NOMO-1 (cell line): ENCODE measurements at regions not wholly inside any gene's neighbourhood (a gene's known extent, or its start where the extent isn't known, plus 50 kb on each side); places are given as distances from the start of the nearest gene placed in this dataset.

Experiments
- DNase-seq, 2 experiments: peaks; one replicate each; lab custom pipeline; 2025; ENCODE audit not compliant: unreplicated experiment in 2 of 2; lab: John Stamatoyannopoulos, UW

DNA sequence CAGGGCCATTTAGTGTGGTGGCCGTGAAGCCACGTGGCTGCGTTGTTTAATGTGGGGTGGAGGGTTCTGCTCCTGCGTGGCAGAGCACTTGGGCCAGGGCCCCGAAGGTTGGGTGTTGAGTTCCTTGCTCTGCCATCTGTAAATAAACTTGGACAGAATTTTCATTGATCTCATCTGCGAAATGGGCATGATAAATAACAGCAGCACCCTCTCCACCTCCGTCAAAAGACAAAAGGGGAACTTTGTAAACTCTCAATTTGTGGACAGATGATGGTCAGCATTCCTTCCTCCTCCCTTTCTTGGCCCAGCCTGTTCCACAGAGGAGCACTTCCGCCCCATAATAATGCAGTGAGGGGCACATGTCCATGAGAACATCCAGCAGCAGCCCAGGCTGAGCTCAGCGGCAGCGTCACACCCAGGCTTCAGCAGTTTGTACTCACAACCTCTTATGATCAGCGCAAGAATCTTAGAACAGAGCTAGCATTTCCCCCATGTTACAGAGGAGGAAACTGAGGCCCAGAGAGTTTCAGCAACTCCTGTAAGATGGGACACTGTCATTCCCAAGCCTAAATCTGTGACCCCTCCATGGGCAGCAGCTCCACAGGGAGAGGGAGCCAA, 874.5 kb downstream of the BRD1 start:
- DNase-seq = no peak

DNA sequence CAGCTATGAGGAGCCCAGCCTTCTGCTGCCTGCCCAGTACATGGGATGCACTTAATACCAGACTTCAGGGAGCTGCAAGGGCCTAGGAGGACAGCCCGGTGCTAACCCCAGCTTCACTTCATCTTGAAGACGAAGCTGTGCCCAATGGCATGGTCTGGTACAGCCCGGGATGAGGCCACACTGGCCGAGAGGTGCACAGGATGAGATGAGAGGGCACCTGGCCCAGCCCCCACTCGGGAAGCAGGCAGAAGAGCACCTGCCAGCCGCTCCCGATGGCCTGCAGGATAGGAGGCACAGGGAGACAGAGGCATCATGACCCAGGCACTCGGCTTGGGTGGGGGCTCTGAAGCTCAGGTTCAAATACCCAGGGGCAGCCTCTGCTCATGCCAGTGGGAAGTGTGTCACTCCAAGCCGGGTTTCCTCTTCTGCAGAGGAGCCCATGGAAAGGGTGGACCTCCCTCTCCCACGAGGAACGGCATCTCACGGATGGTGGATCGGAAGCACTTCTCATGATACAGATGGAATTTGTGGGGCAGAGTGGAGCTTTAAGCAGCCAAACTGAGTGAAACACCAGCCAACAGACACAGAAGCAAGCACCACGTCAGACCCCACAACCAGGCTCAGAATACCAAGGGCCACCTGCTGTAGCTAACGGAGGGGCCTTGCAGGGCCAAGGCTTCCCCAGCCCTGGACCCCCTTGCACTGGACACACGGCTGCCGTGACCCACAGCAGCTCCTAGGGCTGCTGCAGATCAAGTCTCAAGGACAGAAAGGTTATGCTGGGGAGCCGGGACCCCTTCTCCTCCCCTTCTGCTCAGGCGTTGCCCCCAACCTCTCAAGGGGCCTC, 875.2 kb downstream of the BRD1 start:
- DNase-seq = no peak

DNA sequence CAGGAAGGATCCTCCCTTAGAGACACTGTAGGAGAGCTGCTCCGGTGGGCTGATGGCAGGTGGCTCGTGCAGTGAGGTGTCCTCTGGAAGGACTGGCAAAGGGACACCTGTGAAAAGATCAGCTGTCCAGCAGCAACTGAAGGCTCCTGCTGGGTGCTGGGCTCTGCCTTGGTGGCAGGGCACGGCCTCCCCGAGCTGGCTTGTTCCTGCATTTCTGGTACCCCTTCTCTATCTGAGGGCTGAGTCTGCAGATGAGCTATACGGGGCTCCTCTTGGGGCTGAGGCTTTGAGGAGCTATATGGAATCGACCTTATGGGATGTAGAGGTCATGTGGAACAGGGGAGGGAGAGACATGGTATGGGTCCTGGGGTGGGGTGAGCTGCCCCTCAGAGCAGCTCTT, 875.8 kb downstream of the BRD1 start:
- DNase-seq = no peak

DNA sequence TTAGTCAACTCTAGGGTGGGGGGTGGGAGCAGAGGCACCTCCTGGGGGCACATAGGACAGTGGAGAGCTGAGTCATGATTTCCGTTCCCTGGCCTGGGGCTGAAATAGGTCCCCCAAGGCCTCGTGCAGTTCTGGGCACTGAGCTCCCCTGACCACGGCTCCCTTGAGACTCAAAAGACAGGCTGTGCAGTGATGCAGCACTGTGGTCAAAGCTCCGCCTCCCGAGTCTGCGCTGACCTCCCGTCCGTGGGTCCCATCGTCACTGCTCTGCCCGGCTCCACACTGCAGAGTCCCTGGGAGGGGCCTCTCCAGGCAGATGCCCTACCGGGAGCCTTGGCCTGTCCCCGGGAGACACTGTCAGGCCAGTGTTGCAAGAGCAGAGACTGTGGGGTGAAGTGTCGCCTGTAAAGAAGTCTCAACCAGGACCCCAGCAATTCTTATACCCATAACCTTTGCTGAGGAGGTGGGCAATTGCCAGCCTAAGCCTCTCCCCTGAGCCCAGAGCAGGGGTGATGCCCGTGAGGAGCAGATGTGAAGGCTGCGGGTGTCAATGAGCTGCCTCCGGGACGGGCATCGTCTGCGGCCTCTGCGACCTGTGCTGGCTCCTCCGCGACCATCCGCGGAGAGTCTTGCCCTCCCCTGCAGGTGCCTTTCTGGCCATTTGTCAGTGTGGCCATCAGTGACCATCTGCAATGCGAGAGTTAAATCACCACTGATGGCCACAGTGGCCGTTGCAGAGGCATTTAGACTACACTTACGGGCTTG, 877.3 kb downstream of the BRD1 start:
- DNase-seq = no peak

DNA sequence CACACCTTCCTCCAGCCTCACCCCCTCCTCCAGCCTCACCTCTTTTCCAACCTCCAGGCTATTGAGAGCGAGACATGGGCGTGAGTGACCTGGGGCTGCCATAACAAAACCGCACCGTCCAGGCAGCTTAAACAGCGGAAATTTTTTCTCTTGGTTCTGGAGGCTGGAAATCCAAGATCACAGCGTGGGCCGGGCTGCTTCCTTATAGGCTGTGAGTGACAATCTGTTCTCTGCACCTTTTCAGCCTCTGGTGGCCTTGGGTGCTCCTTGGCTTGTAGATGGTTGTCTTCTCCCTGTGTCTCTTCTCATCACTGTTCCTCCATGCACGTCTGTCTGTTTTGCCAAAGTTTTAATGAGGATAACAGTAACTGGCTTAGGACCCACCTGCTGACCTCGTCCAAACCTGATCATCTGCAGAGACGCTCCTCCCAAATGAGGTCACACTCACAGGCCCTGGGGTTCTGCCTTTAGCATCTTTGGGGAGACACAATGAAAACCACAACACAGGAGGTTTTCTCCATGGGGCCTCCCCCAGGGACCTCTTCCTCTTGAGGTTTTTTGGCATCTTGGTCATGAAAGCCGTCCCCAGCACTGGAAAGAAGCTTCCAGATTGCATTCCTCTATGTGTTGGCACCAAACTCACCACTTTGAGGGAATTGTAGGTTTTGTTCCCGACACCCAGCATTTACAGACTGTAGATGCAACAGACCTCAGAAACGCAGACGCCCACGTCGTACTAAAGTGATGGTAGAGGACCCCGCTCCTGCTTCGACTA, 878.1 kb downstream of the BRD1 start:
- no peak for DNase-seq

DNA sequence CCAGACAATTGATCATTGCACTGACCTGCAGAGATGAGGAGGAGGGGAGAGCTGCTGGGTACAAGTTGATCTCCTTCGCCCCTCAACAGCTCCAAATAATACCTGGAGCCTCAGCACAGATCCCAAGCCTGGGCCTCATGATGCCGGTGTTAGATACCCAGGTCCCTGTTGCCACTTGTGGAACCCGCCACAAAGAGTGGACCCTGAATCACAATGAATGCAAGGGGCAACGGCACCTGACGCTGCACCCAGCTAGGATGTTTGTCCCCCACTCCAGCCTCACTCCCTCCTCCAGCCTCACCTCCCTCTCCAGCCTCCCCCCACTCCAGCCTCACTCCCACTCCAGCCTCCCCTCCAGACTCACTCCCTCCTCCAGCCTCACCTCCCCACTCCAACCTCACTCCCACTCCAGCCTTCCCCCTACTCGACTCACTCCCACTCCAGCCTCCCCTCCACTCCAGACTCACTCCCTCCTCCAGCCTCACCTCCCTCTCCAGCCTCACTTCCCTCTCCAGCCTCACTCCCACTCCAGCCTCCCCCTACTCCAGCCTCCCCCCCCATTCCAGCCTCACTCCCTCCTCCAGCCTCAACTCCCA, 879.0 kb downstream of the BRD1 start:
- DNase-seq = no peak

DNA sequence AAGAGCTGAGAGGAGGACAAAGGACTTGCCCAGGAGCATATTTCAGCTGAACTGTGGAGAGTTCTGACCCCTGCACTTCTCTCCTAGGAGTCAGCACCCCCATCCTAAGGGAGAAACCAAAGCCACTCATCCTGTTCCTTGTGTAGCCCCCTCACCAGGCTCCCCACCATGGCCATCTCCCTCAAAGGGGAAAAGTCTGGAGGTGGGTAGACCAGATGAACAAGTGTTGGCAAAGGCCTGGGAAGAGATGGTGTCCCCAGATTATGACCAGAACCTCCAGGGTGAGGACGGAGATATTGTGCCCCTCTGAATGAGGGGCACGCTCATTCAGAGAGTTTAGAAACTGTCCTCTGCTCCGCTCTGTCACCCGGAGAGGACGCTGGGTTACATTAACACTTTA, 880.0 kb downstream of the BRD1 start:
- no peak for DNase-seq

DNA sequence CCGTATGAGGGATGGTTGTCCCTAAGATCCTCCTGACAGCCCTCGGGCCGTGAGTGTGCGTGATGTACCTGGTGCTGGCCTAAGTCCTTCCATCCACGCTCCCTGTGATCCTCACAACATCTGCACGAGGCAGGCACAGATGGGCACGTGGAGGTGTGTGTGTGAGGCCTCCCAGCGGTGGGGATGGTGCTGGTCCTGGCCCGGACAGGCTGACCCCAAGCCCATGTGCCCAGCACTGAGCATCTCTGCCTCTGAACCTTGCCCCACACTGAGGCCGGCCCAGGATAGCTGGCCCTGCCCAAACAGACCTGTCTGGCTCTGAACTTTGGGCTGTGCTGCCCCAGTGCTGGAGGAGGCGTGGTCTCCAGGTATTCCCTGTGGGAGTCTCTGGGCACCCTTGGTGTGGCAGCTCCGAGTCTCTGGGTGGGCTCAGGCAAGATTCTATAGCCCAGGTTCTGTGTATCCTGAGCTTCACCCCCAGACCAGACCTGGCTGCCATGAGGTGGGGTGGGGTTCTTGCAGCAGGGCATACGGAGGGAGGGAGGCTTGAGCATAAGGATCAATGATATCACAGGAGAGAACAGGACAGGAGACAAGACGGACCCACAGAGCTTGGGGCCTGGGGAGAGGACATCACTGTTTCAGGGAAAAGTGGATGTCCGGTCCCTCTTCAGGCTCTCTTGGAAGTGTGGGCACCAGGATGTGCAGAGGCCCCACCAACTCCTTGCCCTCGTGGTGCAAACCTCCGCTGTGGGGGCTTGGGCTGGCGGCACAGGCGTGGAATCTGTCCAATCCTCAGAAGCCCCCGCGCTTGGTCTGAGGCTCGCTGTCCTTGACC, 881.8 kb downstream of the BRD1 start:
- DNase-seq = no peak

DNA sequence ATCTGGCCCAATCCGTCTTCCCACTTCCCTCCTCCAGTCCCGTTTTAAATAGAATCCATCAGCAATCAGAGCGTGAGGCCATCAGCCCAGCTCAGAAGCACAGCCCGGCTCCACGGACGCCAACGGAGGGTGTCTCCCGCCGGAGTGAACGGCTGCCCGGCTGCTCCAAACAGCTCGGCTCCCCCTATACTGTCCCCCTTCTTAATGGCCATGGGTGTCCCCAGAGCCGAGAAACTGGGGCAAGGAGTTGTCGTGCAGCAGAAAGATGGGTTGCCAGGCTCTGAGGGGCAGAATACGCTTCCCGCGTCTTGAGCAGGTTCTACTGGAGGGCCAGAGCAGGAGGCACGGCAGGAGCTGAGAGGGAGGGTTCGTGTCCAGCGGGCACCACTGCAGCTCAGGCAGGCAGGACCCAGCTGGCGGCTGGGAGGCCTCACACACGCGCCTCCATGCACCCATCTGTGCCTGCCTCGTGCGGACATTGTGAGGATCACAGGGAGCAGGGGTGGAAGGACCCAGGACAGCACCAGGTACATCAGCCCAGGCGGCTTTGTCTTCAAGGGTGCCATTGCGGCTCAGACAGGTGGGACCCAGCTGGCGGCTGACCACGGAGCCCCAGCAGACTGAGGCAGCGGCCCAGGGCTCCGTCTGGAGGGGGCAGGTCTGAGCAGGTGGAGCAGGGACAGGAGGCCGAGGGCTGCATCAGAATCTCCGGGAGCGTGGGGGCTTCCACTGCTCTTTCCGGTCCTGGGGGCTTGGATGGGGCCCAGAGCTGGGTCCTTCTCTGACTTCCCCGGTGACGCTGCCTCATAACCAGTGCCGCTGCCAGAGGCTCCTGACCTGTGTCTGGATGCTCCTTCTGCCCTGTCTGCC, 882.7 kb downstream of the BRD1 start:
- DNase-seq = no peak

DNA sequence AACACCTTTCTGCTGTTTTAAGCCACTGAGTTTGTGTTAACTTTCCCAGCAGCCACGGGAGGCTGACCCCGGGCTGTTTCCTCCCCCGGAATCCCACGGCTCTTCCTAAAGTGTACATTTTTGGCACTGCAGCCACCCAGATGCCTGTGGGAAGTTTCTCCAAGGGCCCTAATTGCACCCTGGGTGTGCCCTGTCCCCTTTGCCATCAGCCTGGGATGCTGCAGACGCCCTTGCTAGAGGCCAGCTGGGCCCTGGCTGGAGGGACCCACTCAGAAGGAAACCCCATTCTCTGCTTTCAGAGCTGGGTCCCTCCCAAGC, 883.3 kb downstream of the BRD1 start:
- DNase-seq = no peak

DNA sequence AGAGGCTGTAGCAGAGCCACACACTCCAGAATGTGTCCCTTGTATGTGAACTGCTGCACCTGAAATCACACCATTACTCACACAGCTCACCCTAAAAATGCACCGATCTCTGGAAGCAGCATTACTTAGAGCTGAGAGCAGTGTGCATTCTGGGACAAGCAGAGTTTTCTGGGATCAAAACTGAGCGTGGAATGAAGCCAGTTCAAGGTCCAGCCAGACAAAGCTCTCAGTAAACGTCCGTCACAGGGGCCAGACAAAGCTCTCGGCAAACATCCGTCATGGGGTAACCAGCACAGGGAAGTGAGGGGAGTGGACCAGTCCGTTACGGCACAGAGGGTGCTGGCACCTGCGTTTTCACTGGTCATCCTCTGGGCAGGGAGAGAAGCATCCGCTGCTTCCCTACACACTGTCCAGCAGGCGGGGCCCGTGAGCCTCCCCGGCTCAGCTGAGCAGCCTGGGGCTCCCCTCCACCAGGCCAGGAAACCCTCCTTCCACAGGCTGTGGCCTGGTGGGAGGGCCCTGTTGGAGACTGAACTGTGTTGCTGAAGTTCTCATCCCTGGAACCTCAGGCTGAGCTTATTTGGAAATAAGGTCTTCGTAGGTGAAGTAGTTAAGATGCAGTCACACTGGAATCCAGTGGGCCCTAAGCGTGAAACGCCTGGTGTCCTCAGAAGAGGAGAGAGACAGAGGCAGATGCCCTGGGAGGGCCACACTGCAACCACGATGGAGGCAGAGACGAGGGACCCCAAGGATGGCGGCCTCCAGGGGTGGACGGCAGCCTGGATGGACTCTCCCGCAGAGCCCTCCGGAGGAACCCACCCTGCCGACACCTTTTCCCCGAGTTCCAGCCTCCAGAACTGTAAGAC, 883.9 kb downstream of the BRD1 start:
- DNase-seq = no peak

DNA sequence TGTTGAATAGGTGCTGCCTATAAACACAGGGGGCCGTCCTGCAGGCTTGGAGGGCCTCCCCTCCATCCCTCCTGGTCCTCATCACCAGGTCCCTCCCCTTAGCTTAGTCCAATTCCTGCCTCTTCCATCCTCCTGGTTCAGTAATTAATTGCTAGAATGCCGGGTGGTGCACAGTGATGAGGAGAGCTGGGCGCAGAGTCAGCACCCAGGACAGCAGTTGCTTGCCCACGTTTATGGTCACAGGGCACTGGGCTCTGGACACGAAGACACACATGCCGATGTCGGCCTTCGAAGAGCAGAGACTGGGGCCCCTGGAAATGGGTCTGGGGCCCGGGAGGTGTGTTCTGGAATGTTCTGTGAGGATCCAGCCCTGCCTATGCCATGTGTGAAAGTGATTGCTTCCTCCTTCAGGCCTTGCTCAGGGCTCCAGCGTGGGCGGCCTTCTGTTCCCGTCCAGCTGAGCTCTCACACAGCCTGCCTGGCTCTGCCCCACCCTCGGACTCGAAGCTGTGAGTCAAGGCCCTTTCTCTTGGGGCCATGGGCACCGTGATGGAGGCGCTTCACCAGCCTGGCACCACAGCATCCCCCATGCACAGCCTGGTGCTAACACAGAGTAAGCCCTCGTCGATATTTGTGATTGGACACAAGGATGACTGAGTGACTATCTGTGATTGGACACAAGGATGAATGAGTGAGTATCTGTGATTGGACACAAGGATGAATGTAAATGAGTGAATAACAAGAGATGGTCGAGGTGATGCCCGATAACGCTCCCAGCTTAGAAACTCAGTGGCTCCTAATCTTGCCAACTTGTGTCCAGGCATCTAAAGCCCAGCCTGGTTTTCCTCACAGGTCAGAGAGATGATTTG, 884.7 kb downstream of the BRD1 start:
- no peak for DNase-seq

DNA sequence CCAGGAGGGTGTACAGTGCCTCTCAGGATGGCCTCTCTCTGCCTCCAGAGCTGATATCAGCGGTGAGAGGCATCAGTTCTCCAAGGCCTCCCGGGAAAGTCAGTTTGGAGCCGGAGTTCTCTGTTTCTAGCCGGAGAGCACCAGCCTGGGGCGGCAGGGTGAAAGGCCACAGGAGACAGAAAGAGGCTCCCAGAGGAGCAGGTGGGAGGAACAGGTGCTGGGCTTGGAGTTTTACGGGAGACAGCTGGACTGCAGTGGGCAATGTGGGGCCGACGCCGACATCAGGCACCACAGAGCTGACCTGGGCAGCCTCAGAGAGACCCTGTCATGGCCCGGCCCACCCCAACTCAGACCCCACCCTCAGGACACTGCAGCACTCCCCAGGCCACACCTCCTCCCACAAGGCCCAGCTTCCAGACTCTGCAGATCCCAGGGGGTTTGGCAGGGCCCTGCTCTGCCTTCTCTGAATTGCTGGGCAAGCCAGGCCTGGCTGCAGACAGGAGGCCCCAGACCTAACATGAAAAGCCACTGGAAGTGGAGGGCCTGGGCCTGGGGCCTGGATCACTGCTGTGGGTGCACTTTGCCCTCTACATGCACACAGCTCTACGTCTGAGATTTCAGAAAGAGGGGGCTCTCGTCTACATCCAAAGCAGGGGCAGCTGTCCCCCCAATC, 885.6 kb downstream of the BRD1 start:
- no peak for DNase-seq

DNA sequence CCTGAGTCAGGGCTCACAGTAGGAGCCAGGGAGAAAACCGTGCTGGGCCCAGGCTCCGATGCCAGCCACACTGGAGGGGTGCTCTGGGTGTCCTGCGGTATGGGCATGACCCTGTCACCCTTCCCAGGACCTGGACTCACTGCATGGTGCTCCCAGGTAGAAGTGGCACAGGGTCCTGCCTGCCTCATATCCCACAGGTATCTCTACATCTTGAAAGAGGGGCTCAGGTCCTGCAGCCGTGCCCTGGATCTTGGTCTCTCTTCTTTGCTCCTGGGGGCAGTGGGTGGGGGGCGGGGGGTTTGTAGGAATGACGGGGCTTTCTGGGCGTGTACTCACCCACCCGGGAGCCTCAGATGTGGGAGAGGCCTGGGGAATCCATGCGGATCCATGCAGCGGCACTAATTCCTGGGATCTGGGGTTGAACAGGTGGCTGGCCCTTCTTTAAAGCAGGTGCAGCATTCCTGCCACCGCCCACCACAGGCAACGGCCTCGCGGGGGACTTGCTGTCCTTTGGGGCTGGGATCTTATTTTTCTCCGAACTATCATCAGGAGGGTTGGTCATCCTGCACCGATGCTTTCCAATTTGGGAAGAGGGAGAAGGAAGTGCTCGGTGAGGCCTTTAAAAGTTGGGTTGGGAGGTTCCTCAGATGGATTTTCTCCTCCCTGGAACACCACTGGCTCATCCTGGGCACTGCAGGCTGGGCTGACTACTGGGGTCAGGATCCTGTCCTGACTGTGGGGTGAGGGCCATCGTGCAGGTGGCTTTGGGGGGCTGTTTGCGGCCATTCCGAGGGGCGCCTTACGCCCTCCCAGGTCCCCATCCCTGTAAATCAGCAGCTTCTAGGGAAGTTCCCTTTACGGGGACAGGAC, 886.4 kb downstream of the BRD1 start:
- no peak for DNase-seq

DNA sequence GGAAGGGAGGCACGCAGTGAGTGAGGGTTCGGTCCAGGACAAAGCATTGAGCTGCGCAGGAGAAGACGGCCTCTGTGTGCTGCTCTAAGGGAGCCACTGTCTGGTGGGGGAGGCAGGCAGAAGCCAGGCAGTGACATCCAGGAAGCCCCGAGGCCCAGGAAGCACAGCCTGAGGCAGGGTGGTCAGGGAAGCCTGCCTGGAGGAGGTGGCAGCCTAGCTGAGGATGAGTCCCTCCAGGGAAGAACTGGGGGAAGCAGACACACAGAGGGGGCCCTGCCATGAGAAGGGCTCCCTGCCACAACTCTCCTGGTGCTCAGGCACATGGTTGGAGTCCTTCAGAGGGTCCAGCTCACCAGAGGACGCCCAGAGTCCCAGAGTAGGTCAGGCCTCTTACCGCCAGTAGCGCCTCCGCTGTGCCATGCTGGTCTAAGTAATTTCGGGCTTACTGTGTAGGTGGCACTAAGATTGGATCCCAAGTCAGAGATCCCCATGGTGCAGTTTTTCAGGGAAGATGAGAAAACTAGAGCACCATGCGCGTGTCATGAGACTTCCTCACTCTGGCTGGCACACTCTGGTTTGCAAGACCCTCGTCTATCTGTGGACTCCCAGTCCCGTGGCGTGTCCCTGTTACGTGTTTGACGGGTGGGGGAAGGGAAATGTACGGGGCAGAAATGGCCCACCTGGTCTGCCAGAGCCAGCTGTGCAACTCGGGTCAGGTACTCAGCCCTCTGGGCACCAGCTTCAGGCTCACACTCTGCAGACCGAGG, 887.2 kb downstream of the BRD1 start:
- no peak for DNase-seq
